ENCODE measurements at regions not wholly inside any gene's neighbourhood (a gene's known extent, or its start where the extent isn't known, plus 50 kb on each side); places are given as distances from the start of the nearest gene placed in this dataset.

DNA sequence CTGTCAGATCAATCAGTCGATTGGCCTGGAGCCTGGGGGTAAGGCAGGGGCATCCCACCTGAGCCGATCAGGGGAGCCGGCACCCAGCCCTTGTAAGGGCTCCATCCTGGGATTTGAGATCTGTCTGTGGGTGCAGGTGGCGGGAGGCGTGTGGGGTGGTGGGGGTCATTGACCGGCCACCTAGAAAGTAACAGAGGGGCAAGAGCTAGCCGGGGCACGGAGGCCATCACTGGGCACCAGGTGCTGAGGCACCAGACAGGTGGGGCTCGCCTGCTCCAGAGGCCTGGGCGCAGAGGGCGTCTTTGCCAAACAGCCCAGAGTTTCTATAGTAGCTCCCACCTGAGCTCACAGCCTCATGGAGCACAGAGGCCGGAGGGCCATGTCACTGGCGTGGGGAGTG lies 55.5 kb upstream of the ADGRA1 start:
- H3K27me3 ChIP-seq (ENCODE audit: insufficient read depth, low read length): no peaks in the 10 kb centered on the region
- H2AFZ ChIP-seq (ENCODE audit: low read length): no peak overlapping the region
- no peaks in the 10 kb centered on the region for H3K36me3 Mint-ChIP-seq (ENCODE audit: insufficient read depth in 1 of 3, low read depth in 3 of 3)
- H3K14ac ChIP-seq (ENCODE audit: insufficient read depth, low read length): no peak overlapping the region; the same call in 1 of the 2 replicates
- H3K4ac ChIP-seq (ENCODE audit: low read depth, low read length): no peak overlapping the region; the same call in 1 of the 2 replicates
- TF ChIP-seq, protein P1, sequence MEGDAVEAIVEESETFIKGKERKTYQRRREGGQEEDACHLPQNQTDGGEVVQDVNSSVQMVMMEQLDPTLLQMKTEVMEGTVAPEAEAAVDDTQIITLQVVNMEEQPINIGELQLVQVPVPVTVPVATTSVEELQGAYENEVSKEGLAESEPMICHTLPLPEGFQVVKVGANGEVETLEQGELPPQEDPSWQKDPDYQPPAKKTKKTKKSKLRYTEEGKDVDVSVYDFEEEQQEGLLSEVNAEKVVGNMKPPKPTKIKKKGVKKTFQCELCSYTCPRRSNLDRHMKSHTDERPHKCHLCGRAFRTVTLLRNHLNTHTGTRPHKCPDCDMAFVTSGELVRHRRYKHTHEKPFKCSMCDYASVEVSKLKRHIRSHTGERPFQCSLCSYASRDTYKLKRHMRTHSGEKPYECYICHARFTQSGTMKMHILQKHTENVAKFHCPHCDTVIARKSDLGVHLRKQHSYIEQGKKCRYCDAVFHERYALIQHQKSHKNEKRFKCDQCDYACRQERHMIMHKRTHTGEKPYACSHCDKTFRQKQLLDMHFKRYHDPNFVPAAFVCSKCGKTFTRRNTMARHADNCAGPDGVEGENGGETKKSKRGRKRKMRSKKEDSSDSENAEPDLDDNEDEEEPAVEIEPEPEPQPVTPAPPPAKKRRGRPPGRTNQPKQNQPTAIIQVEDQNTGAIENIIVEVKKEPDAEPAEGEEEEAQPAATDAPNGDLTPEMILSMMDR (conservative IDR thresholded peaks at IDR 0.05): no peak
- no peak overlapping the region for H2AK5ac ChIP-seq (ENCODE audit: insufficient read length, low read length)
- no peak overlapping the region for H2BK120ac ChIP-seq (ENCODE audit: low read depth, low read length, poor library complexity, severe bottlenecking)
- H3K27me3 Mint-ChIP-seq (ENCODE audit: low read depth): peaks cover 45% of the 10 kb centered on the region
- H3K4me1 ChIP-seq (ENCODE audit: insufficient read depth, low read length): no peaks in the 10 kb centered on the region
- H3K27ac Mint-ChIP-seq: no peak overlapping the region; a peak in 1 of 7 replicates
- no peak overlapping the region for H3T11ph ChIP-seq (ENCODE audit: low read length)
- H2BK5ac ChIP-seq (ENCODE audit: insufficient read length, low read length): no peak overlapping the region
- no peaks in the 10 kb centered on the region for H3K79me2 ChIP-seq (ENCODE audit: insufficient read depth, low read length)
- no peak overlapping the region for H3K18ac ChIP-seq (ENCODE audit: insufficient read length, low read depth, low read length)
- no peaks in the 10 kb centered on the region for H3K9me3 Mint-ChIP-seq
- H3K27ac ChIP-seq (ENCODE audit: insufficient read length, low read depth, low read length): no peak overlapping the region
- no peaks in the 10 kb centered on the region for H3K23me2 ChIP-seq (ENCODE audit: insufficient read length, low read depth, low read length, poor library complexity, severe bottlenecking)
- WGBS (ENCODE audit: extremely low coverage, insufficient read length, low lambda C conversion rate): no CpG with 5 or more reads among the region's 13 CpGs
- H2BK15ac ChIP-seq (ENCODE audit: low read depth, low read length): no peak overlapping the region
- H3K4me2 ChIP-seq (ENCODE audit: insufficient read depth, insufficient read length, low read length): no peak overlapping the region
- H3K4me1 Mint-ChIP-seq: peaks cover 20 to 29% of the 10 kb centered on the region in 2 experiments
- H2BK20ac ChIP-seq (ENCODE audit: low read depth, low read length, poor library complexity, severe bottlenecking): no peak overlapping the region
- H4K91ac ChIP-seq (ENCODE audit: insufficient read length, low read depth, low read length): no peak overlapping the region
- no peak overlapping the region for H4K8ac ChIP-seq (replicated peaks; ENCODE audit: insufficient read length, low read depth, low read length)
- no peak overlapping the region for H3K4me3 Mint-ChIP-seq
- H3K56ac ChIP-seq (ENCODE audit: insufficient read length, low read depth, low read length): no peak overlapping the region
- no peak overlapping the region for H3K9ac ChIP-seq (ENCODE audit: extremely low read depth, insufficient read length, low read length)
- H4K20me1 ChIP-seq (ENCODE audit: control insufficient read depth, insufficient read depth, insufficient read length): no peaks in the 10 kb centered on the region
- DNase-seq: no peak
- no peak overlapping the region for H4K5ac ChIP-seq (ENCODE audit: insufficient read length, low read depth, low read length)
- H3K23ac ChIP-seq (ENCODE audit: insufficient read length, low read depth, low read length): no peak overlapping the region
- H3K79me1 ChIP-seq (ENCODE audit: insufficient read depth, low read depth, low read length, poor library complexity, severe bottlenecking): no peaks in the 10 kb centered on the region
- no peaks in the 10 kb centered on the region for H3K9me3 ChIP-seq (ENCODE audit: control insufficient read depth, low read depth, low read length)
- H2BK12ac ChIP-seq (ENCODE audit: insufficient read length, low read depth, low read length): no peak overlapping the region

Measured in H9 (cell line).